Fibroblast of mammary gland (primary cell): ENCODE measurements at regions not wholly inside any gene's neighbourhood (a gene's known extent, or its start where the extent isn't known, plus 50 kb on each side); places are given as distances from the start of the nearest gene placed in this dataset.

Experiments
- DNase-seq: peaks from one replicate; pipeline ENCODE4 v3.0.0-alpha.2; 2010; ENCODE audit warnings: low read depth
- H3K4me3 ChIP-seq: 2 replicates; pipeline ENCODE4 v1.5.1; 2011; ENCODE audit warnings: low read depth, mild to moderate bottlenecking, low read length, moderate library complexity; ENCODE audit not compliant: control insufficient read depth
- CTCF ChIP-seq: conservative IDR thresholded peaks from 2 replicates; pipeline ENCODE4 v1.5.1; 2011; ENCODE audit warnings: low read depth, low read length, inconsistent platforms; ENCODE audit not compliant: control insufficient read depth, insufficient read depth

GRCh38 chr15:93249623-93250022, 160.6 kb upstream of the RGMA start:
- TF ChIP-seq CTCF = no peak

GRCh38 chr15:93247466-93248121, 158.6 kb upstream of the RGMA start:
- no peak for TF ChIP-seq CTCF
- DNase-seq = no peak
- no peak overlapping the region for H3K4me3 ChIP-seq

More at GRCh38 chr15:93249623-93250022, 160.6 kb upstream of the RGMA start:
- DNase-seq = no peak
- no peak overlapping the region for H3K4me3 ChIP-seq

GRCh38 chr15:93246266-93247242, 157.5 kb upstream of the RGMA start:
- H3K4me3 ChIP-seq = no peak overlapping the region
- no peak for TF ChIP-seq CTCF
- DNase-seq = no peak

- no peak for DNase-seq
- TF ChIP-seq CTCF = no peak
- no peak overlapping the region for H3K4me3 ChIP-seq
These were observed 156.6 kb upstream of the RGMA start for GRCh38 chr15:93245661-93246042.

GRCh38 chr15:93244696-93245660, 156.0 kb upstream of the RGMA start:
- no peak for TF ChIP-seq CTCF
- DNase-seq = no peak
- H3K4me3 ChIP-seq = no peak overlapping the region

- no peak for DNase-seq
- H3K4me3 ChIP-seq = no peak overlapping the region
- no peak for TF ChIP-seq CTCF
These were observed 154.6 kb upstream of the RGMA start for GRCh38 chr15:93243573-93243972.
